ENCODE measurements at regions not wholly inside any gene's neighbourhood (a gene's known extent, or its start where the extent isn't known, plus 50 kb on each side); places are given as distances from the start of the nearest gene placed in this dataset.

- FAIRE-seq (no peak), DNase-seq (ENCODE audit: low read depth, low spot score) (no peak)
- H4K20me1 ChIP-seq (ENCODE audit: control insufficient read depth, extremely low read depth, insufficient read depth, low read length), result no peaks in the 10 kb centered on the region
- H2AFZ ChIP-seq (ENCODE audit: control insufficient read depth, low read length), result no peak overlapping the region
- no peak overlapping the region for H3K4me3 ChIP-seq (ENCODE audit: control insufficient read depth in 2 of 3, extremely low read depth in 1 of 3, insufficient read depth in 2 of 3, low read depth in 1 of 3, low read length in 3 of 3)
- no peak overlapping the region for H3K4me2 ChIP-seq (ENCODE audit: control insufficient read depth, extremely low read depth, insufficient read depth, low read depth, low read length)
- no peaks in the 10 kb centered on the region for H3K9me3 ChIP-seq (ENCODE audit: control insufficient read depth, low read depth, low read length)
- H3K9ac ChIP-seq (ENCODE audit: control insufficient read depth, extremely low read depth, insufficient read depth, low read length), result no peak overlapping the region
- no peaks in the 10 kb centered on the region for H3K9me1 ChIP-seq (ENCODE audit: control insufficient read depth, extremely low read depth, insufficient read depth, low read length)
- H3K27me3 ChIP-seq (ENCODE audit: control insufficient read depth, extremely low read depth, insufficient read depth, low read length), result no peaks in the 10 kb centered on the region
- no peaks in the 10 kb centered on the region for H3K36me3 ChIP-seq (ENCODE audit: control insufficient read depth in 2 of 2, extremely low read depth in 1 of 2, insufficient read depth in 2 of 2, low read length in 2 of 2)
- no peaks in the 10 kb centered on the region for H3K79me2 ChIP-seq (ENCODE audit: control insufficient read depth, insufficient read depth, low read length)
- H3K4me1 ChIP-seq (ENCODE audit: control insufficient read depth, extremely low read depth, insufficient read depth, low read length), result no peaks in the 10 kb centered on the region
- dilution Hi-C loops (cut with MboI; ENCODE audit: extremely low pct_ligation_motif_present, low sequenced_read_pairs), result no loop called here
- TF ChIP-seq, protein P1, sequence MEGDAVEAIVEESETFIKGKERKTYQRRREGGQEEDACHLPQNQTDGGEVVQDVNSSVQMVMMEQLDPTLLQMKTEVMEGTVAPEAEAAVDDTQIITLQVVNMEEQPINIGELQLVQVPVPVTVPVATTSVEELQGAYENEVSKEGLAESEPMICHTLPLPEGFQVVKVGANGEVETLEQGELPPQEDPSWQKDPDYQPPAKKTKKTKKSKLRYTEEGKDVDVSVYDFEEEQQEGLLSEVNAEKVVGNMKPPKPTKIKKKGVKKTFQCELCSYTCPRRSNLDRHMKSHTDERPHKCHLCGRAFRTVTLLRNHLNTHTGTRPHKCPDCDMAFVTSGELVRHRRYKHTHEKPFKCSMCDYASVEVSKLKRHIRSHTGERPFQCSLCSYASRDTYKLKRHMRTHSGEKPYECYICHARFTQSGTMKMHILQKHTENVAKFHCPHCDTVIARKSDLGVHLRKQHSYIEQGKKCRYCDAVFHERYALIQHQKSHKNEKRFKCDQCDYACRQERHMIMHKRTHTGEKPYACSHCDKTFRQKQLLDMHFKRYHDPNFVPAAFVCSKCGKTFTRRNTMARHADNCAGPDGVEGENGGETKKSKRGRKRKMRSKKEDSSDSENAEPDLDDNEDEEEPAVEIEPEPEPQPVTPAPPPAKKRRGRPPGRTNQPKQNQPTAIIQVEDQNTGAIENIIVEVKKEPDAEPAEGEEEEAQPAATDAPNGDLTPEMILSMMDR (optimal IDR thresholded peaks at IDR 0.05 in 1 of 3, IDR thresholded peaks at IDR 0.05 in 1 of 3, conservative IDR thresholded peaks at IDR 0.05 in 1 of 3; ENCODE audit: extremely low read depth in 1 of 3, insufficient read depth in 2 of 3, low read length in 3 of 3), result no peak
- TF ChIP-seq EZH2 (IDR thresholded peaks at IDR 0.05; ENCODE audit: low read length), result no peak
- H3K27ac ChIP-seq (ENCODE audit: control insufficient read depth, insufficient read depth, low read length), result no peak overlapping the region
Measured at GRCh38 chr7:125020801-125021200, 91.2 kb upstream of the POT1 start.

DNA sequence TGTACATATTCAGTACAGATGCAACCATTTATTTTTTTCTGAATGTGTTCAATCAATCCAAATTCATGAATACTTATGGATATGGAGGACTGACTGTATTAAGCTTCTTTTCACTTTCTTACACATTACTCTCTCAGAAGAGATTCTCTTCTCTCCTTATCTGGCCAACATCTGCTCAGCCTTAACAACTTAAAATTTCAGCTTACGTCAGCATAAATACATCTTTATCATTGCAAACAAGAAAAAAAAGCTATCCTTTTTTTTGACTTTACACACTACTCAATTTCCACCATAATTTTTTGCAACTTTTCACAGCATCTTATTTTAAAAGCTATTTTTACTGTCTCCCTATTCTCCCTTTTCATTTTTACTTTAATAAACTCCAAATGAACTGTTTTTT, 80.9 kb upstream of the POT1 start:
- H3K9me1 ChIP-seq (ENCODE audit: control insufficient read depth, extremely low read depth, insufficient read depth, low read length), result no peaks in the 10 kb centered on the region
- DNase-seq (ENCODE audit: low read depth, low spot score), result no peak
- dilution Hi-C loops (cut with MboI; ENCODE audit: extremely low pct_ligation_motif_present, low sequenced_read_pairs), result no loop called here
- H2AFZ ChIP-seq (ENCODE audit: control insufficient read depth, low read length), result no peak overlapping the region
- H3K4me3 ChIP-seq (ENCODE audit: control insufficient read depth in 2 of 3, extremely low read depth in 1 of 3, insufficient read depth in 2 of 3, low read depth in 1 of 3, low read length in 3 of 3), result no peak overlapping the region
- no peaks in the 10 kb centered on the region for H4K20me1 ChIP-seq (ENCODE audit: control insufficient read depth, extremely low read depth, insufficient read depth, low read length)
- no peak overlapping the region for H3K27ac ChIP-seq (ENCODE audit: control insufficient read depth, insufficient read depth, low read length)
- H3K4me2 ChIP-seq (ENCODE audit: control insufficient read depth, extremely low read depth, insufficient read depth, low read depth, low read length), result no peak overlapping the region
- H3K4me1 ChIP-seq (ENCODE audit: control insufficient read depth, extremely low read depth, insufficient read depth, low read length), result no peaks in the 10 kb centered on the region
- no peak for FAIRE-seq
- H3K9me3 ChIP-seq (ENCODE audit: control insufficient read depth, low read depth, low read length), result no peaks in the 10 kb centered on the region
- TF ChIP-seq EZH2 (IDR thresholded peaks at IDR 0.05; ENCODE audit: low read length), result no peak
- TF ChIP-seq, protein P1 (optimal IDR thresholded peaks at IDR 0.05 in 1 of 3, IDR thresholded peaks at IDR 0.05 in 1 of 3, conservative IDR thresholded peaks at IDR 0.05 in 1 of 3; ENCODE audit: extremely low read depth in 1 of 3, insufficient read depth in 2 of 3, low read length in 3 of 3), result no peak
- no peaks in the 10 kb centered on the region for H3K79me2 ChIP-seq (ENCODE audit: control insufficient read depth, insufficient read depth, low read length)
- no peak overlapping the region for H3K9ac ChIP-seq (ENCODE audit: control insufficient read depth, extremely low read depth, insufficient read depth, low read length)
- no peaks in the 10 kb centered on the region for H3K27me3 ChIP-seq (ENCODE audit: control insufficient read depth, extremely low read depth, insufficient read depth, low read length)
- H3K36me3 ChIP-seq (ENCODE audit: control insufficient read depth in 2 of 2, extremely low read depth in 1 of 2, insufficient read depth in 2 of 2, low read length in 2 of 2), result no peaks in the 10 kb centered on the region

Measured in keratinocyte (primary cell).